Stomach (tissue), 4 donors: ENCODE measurements at regions not wholly inside any gene's neighbourhood (a gene's known extent, or its start where the extent isn't known, plus 50 kb on each side); places are given as distances from the start of the nearest gene placed in this dataset.

Source experiments
- CTCF ChIP-seq, 7 experiments: fragments of 450-650 bp in 4 of 7; fragments of 200-600 bp in 3 of 7; sonication (generic) in 3 of 7; IDR thresholded peaks; one replicate each; pipeline ENCODE4 v1.5.1; 2016 to 2019; ENCODE audit warnings: antibody characterized with exemption in 7 of 7, control low read depth in 2 of 7, mild to moderate bottlenecking in 1 of 7
- POLR2AphosphoS5 ChIP-seq, 3 donors: sonication (generic); formaldehyde crosslinking; IDR thresholded peaks; one replicate each; pipeline ENCODE4 v1.6.1; 2016; ENCODE audit warnings: antibody characterized with exemption in 3 of 3

- TF ChIP-seq POLR2AphosphoS5 (IDR thresholded peaks at IDR 0.05), result no peak
- TF ChIP-seq CTCF (IDR thresholded peaks at IDR 0.05), result no peak
Measured at GRCh38 chr5:2003206-2003605, 120.5 kb upstream of the IRX4 start.
